ENCODE measurements at regions not wholly inside any gene's neighbourhood (a gene's known extent, or its start where the extent isn't known, plus 50 kb on each side); places are given as distances from the start of the nearest gene placed in this dataset.

DNA sequence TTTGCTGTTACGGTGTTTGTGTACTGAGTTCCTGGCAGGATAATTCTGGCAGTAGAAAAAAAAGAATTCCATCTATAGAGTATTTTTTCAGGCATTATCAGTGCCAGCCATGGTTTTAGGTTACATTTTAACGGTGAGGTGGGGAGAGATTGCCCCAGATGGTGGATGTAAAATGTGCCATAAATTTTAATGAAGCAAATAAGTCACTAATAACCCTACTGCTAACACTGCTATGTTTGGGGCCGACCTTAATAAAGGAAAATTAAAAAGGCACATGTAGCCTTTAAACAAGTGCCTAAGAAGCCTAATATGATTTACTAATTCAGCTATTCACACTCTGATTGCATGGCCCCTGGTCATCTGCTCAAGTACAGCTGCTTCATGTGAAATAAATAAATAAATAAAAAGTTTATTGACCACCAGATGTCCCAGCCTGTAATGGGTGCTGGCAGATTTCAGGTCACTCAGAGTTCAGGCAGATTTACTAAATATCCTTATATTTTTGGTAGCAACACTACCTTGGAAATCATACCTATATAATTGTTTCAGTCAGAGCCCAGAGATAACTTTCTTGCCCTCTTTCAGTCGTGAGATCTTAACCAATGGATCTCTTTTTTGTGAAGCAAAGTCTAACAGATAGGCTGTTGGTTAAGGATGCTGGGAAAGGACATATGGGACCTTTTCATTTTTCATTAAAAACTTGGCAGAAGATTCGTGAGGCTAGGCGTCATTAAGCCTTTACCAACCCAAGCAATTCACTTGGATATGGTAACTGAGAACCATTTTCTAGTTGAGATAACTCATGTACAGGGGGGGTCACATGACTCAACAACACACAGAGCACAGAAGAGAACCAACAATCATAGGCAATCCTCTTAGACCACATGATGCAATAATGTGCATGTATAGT is 495.0 kb upstream of the NRSN1 start:
- Mint-ChIP-seq H3K9me3 (no peaks in the 10 kb centered on the region), H3K4me3 (no peak overlapping the region), H3K27ac (no peak overlapping the region), H3K36me3 (ENCODE audit: low read depth) (no peaks in the 10 kb centered on the region), H3K4me1 (ENCODE audit: low read depth) (no peaks in the 10 kb centered on the region), H3K27me3 (ENCODE audit: insufficient read depth) (no peaks in the 10 kb centered on the region)
- DNase-seq (ENCODE audit: low spot score), result no peak
- intact Hi-C loops (cut with micrococcal nuclease), result no loop called here

DNA sequence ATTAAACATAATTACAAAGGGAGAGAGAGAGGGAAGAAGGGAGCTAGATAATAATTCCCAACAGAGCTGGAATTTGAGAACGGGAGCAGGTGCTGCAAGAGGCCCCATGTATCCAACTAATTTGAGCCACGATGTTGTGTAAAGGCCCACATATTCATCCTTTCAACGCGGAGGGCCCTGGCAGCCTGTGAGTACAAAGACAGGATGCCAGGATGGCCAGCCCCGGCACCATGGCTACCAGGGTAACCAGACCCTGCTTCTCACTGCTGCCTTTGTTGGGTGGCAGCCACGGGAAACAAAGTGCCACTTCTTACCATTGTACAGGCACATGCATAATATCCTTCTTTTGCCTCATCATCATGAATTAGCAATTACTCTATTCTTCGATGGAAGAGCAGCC is 492.0 kb upstream of the NRSN1 start:
- Mint-ChIP-seq H3K36me3 (ENCODE audit: low read depth) (no peaks in the 10 kb centered on the region), H3K27me3 (ENCODE audit: insufficient read depth) (no peaks in the 10 kb centered on the region), H3K9me3 (no peaks in the 10 kb centered on the region), H3K27ac (no peak overlapping the region), H3K4me1 (ENCODE audit: low read depth) (no peaks in the 10 kb centered on the region), H3K4me3 (no peak overlapping the region)
- no peak for DNase-seq (ENCODE audit: low spot score)
- intact Hi-C loops (cut with micrococcal nuclease), result no loop called here

DNA sequence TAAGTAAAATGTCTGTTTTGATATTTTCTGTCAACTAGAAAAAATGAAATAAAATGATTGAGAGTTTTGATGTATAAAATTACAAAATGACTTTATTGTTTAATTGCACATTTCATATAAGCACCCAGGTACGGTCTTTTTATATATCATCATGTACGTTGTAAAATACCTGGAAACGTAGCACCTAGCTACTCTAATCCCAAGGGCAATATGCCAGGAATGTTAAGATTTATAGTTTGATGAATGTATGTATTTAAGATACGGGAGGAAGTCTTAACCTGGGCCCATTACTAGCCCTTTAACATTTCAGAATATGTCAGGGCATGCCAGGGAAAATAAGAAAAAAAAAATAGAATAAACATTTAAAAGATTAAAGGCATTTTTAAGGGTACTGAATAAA is 490.9 kb upstream of the NRSN1 start:
- intact Hi-C loops (cut with micrococcal nuclease), result no loop called here
- Mint-ChIP-seq H3K27me3 (ENCODE audit: insufficient read depth) (no peaks in the 10 kb centered on the region), H3K9me3 (no peaks in the 10 kb centered on the region), H3K27ac (no peak overlapping the region), H3K36me3 (ENCODE audit: low read depth) (no peaks in the 10 kb centered on the region), H3K4me3 (no peak overlapping the region), H3K4me1 (ENCODE audit: low read depth) (no peaks in the 10 kb centered on the region)
- no peak for DNase-seq (ENCODE audit: low spot score)

DNA sequence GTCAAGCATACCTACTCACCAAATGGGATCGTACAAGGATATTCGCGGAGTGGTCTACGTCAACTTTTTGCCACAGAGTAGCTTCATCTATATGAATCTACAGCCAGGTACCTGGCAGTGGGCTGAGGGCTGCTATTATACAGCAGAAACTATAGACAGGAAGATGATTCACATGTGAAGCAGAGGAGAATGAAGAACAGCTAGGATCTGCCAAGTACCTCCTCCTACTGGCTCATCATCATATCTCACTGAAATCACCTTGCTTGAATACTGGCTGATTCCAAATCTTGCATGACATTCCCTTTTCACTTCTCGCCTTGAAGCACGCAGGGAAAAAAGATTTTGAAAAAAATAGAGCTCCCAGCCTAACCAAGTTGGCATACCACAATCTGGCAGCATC is 488.7 kb upstream of the NRSN1 start:
- Mint-ChIP-seq H3K4me1 (ENCODE audit: low read depth) (no peaks in the 10 kb centered on the region), H3K36me3 (ENCODE audit: low read depth) (no peaks in the 10 kb centered on the region), H3K27ac (no peak overlapping the region), H3K27me3 (ENCODE audit: insufficient read depth) (no peaks in the 10 kb centered on the region), H3K4me3 (no peak overlapping the region), H3K9me3 (no peaks in the 10 kb centered on the region)
- DNase-seq (ENCODE audit: low spot score), result no peak
- intact Hi-C loops (cut with micrococcal nuclease), result no loop called here

DNA sequence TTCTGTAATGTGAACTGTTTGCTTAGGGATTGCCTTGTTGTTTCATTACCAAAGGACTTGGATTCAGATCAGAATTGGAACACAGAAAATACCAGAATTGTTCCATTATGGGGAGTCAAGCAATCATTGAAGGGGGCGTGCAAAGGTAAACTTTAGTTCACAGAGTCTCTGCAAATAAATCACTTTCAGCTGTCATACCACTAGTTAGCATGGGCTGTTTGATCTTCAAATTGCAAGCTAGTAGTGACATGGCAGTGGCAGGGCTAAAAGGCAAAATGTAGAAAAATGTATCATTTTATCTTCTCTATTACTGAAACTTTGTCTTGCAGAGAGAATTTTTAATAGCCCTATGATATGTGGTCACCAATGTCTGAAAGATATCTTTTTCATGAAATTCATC is 483.2 kb upstream of the NRSN1 start:
- Mint-ChIP-seq H3K9me3 (no peaks in the 10 kb centered on the region), H3K4me3 (no peak overlapping the region), H3K27me3 (ENCODE audit: insufficient read depth) (no peaks in the 10 kb centered on the region), H3K27ac (no peak overlapping the region), H3K4me1 (ENCODE audit: low read depth) (no peaks in the 10 kb centered on the region), H3K36me3 (ENCODE audit: low read depth) (no peaks in the 10 kb centered on the region)
- DNase-seq (ENCODE audit: low spot score), result no peak
- intact Hi-C loops (cut with micrococcal nuclease), result no loop called here

DNA sequence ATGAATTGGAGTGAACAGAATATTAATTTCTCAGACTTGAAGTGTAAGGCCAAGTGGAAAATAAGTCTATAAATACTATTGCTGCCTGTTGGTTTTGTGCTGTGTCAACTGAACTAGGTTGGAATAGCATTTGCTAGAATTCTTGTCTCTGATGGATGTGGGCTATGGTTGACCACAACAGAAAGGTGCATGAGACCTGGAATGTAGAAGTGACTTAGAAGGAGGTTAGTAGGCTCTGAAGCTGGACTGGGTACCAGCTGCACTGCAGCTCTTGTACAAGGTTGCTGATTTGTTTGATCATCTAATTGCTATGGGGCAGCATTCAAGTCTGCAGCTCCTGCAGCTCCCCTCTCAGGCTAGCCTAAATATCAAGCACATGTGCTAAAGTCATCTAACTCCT is 479.0 kb upstream of the NRSN1 start:
- DNase-seq (ENCODE audit: low spot score), result no peak
- H3K9me3 Mint-ChIP-seq, result no peaks in the 10 kb centered on the region
- H3K27me3 Mint-ChIP-seq (ENCODE audit: insufficient read depth), result no peaks in the 10 kb centered on the region
- no peak overlapping the region for H3K4me3 Mint-ChIP-seq
- H3K27ac Mint-ChIP-seq, result no peak overlapping the region
- no peaks in the 10 kb centered on the region for H3K36me3 Mint-ChIP-seq (ENCODE audit: low read depth)
- H3K4me1 Mint-ChIP-seq (ENCODE audit: low read depth), result no peaks in the 10 kb centered on the region
- intact Hi-C loops (cut with micrococcal nuclease), result no loop called here

DNA sequence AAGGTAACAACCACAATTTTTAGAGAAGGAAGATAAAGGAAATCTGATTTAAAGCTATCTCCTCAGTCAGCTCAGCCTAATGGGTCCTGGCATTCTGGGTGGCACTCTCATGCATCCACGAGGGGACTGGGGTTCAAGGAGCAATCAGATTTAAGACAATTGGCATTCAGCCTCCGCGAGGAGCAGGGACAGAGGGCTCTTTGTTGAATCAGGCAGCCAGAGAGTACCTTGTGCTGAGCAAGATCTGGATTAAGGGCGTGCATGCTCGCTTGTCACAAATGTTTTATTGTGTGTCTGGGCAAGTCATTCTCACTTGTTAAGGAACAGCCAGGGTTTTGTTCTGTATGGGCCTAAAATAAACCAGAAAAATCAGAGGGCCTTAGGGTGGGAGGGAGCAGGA is 475.3 kb upstream of the NRSN1 start:
- H3K36me3 Mint-ChIP-seq (ENCODE audit: low read depth), result no peaks in the 10 kb centered on the region
- intact Hi-C loops (cut with micrococcal nuclease), result no loop called here
- H3K27me3 Mint-ChIP-seq (ENCODE audit: insufficient read depth), result no peaks in the 10 kb centered on the region
- no peak overlapping the region for H3K4me3 Mint-ChIP-seq
- DNase-seq (ENCODE audit: low spot score), result no peak
- H3K4me1 Mint-ChIP-seq (ENCODE audit: low read depth), result no peaks in the 10 kb centered on the region
- no peaks in the 10 kb centered on the region for H3K9me3 Mint-ChIP-seq
- no peak overlapping the region for H3K27ac Mint-ChIP-seq

DNA sequence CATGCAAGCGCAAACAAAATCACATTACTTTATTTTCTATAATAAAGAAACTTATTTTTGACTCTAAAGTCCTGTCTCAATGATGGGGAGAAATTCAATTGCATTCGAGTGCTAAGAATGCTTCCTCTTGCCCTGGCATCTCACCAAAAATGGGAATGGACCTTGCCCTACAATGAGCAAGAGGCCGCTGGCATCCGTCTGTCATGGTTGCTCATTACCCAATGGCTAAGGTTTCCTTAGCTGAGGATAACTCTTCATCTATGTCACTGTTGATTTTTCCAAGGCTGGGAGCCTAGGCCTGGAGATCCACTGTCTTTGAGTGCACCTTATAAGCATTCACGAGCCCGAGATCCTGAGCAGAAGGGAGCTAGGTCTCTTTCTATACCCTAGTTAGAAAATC is 471.3 kb upstream of the NRSN1 start:
- intact Hi-C loops (cut with micrococcal nuclease), result no loop called here
- no peak overlapping the region for H3K27ac Mint-ChIP-seq
- no peak overlapping the region for H3K4me3 Mint-ChIP-seq
- H3K36me3 Mint-ChIP-seq (ENCODE audit: low read depth), result no peaks in the 10 kb centered on the region
- H3K9me3 Mint-ChIP-seq, result no peaks in the 10 kb centered on the region
- no peak for DNase-seq (ENCODE audit: low spot score)
- H3K4me1 Mint-ChIP-seq (ENCODE audit: low read depth), result no peaks in the 10 kb centered on the region
- no peaks in the 10 kb centered on the region for H3K27me3 Mint-ChIP-seq (ENCODE audit: insufficient read depth)

DNA sequence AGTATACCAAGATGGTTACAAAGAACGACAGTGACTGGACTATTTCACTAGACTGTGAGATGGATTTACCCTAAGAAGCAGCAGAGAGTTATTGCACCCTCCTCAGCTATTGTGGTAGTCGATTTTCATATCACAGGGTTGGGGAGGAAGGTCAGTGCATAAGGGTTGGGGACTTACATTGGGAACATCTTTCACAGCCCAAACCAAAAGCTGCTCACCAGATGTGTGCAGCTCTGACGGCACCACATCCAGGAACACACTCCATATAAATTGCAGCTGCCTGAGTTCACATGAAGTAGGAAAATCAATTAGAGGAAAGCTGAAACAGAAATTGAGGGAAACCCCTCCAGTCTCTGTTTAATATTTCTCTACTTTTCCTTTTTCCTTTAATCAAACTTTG is 470.5 kb upstream of the NRSN1 start:
- no peak overlapping the region for H3K27ac Mint-ChIP-seq
- intact Hi-C loops (cut with micrococcal nuclease), result no loop called here

DNA sequence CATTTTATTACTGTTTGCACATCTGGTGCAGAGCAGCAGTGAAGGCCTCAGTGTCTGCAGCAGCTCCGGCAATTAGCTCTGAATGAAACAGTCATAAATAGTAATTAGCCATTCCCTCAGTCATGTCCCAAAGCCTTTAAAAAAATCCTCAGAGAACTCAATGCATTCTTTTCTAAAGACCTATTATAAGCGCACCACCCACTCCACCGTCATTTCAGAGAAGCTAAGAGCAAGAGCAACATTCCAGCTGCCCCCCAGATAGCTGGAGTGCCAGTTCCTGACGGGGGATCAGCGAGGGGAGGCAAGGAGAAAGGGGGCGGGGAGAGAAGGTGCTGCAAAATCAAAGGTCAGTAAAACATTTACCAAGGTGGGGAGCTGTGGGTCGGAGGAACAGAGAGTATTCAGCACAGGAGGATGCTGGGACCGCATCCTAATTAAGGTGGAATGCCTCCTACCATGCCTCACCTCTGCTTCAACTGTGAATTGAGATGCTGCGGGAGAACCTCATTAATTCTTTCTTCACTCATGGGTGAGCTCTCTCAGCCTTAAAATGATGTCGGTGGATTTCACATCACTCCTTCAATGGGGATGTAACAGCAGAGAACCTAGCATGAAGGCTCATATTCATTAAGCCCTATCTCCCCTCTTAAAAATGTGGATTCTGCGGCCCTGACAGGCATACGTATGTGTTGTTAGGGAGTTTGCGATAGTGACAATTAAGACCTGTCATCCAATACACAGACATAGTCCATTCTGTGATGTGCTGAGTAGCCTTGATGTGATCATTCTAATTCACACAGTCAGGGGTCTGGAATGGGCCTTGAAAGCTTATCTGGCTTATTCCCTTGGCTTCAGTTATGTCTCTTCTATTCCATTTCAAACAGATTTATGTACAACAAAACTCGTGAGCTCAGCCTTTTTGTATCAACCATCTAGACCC is 469.5 kb upstream of the NRSN1 start:
- H3K9me3 Mint-ChIP-seq, result no peaks in the 10 kb centered on the region
- H3K27ac Mint-ChIP-seq, result no peak overlapping the region
- no peaks in the 10 kb centered on the region for H3K27me3 Mint-ChIP-seq (ENCODE audit: insufficient read depth)
- H3K4me1 Mint-ChIP-seq (ENCODE audit: low read depth), result no peaks in the 10 kb centered on the region
- intact Hi-C loops (cut with micrococcal nuclease), result no loop called here
- DNase-seq (ENCODE audit: low spot score), result no peak
- H3K36me3 Mint-ChIP-seq (ENCODE audit: low read depth), result no peaks in the 10 kb centered on the region
- H3K4me3 Mint-ChIP-seq, result no peak overlapping the region

More for the DNA sequence above, 470.5 kb upstream of the NRSN1 start:
- H3K36me3 Mint-ChIP-seq (ENCODE audit: low read depth), result no peaks in the 10 kb centered on the region
- no peak for DNase-seq (ENCODE audit: low spot score)
- H3K27me3 Mint-ChIP-seq (ENCODE audit: insufficient read depth), result no peaks in the 10 kb centered on the region
- H3K4me3 Mint-ChIP-seq, result no peak overlapping the region
- no peaks in the 10 kb centered on the region for H3K4me1 Mint-ChIP-seq (ENCODE audit: low read depth)
- H3K9me3 Mint-ChIP-seq, result no peaks in the 10 kb centered on the region

DNA sequence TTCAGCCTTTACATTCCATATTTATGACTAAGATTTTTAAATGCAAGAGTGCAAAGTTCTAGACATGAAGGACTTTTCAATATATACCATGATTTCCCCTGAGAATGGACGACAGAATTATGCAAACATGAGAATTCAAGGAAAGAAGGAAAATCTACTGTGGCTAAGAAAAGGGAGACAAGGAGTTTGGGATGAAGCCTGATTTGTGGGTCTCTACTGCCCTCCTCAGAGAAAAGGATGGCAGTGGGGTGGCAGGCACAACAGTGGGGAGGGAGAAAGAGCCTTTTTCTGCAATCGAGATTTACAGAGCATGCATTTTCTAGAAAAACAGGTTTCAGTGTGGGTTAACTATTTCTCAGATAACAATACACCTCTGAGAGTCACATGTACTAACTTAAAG is 466.9 kb upstream of the NRSN1 start:
- intact Hi-C loops (cut with micrococcal nuclease), result no loop called here
- Mint-ChIP-seq H3K9me3 (no peaks in the 10 kb centered on the region), H3K27ac (no peak overlapping the region), H3K27me3 (ENCODE audit: insufficient read depth) (no peaks in the 10 kb centered on the region), H3K4me3 (no peak overlapping the region), H3K4me1 (ENCODE audit: low read depth) (no peaks in the 10 kb centered on the region), H3K36me3 (ENCODE audit: low read depth) (no peaks in the 10 kb centered on the region)
- DNase-seq (ENCODE audit: low spot score), result no peak

DNA sequence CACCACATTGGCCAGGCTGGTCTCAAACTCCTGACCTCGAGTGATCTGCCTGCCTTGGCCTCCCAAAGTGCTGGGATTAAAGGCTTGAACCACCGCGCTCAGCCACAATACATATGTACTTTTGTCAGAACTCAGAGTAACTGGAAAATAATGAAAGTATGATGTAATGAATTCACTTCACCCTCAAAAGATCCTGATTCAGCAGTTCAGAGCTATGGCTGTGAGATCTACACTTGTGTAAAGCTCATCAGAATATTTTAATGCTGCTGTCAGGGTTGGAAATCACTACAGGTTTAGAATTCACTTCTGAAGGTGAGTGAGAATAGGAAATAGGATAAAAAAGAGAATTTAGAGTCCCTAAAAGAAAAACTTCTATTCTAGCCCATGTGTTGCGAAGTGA is 464.5 kb upstream of the NRSN1 start:
- DNase-seq (ENCODE audit: low spot score), result no peak
- intact Hi-C loops (cut with micrococcal nuclease), result no loop called here
- Mint-ChIP-seq H3K4me3 (no peak overlapping the region), H3K27me3 (ENCODE audit: insufficient read depth) (no peaks in the 10 kb centered on the region), H3K36me3 (ENCODE audit: low read depth) (no peaks in the 10 kb centered on the region), H3K27ac (no peak overlapping the region), H3K4me1 (ENCODE audit: low read depth) (no peaks in the 10 kb centered on the region), H3K9me3 (no peaks in the 10 kb centered on the region)

DNA sequence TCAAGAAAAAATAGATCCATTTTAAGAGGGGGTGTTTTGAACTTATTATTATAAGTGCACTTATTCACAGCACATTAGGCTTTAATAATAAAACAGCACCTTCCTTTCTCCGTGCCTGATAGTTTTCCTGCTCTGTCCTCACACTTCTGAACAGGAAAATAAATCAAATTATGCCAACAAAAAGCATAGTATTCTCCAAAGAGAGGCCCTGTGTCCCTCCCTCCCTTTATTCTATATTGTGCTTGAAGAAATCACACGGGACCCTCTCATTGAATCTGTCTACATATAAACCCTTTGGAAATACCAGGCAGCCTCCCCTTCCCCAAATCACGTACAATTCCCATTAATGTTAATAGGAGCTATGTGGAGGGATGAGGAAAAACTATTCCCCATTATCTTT is 462.9 kb upstream of the NRSN1 start:
- Mint-ChIP-seq H3K4me1 (ENCODE audit: low read depth) (no peaks in the 10 kb centered on the region), H3K36me3 (ENCODE audit: low read depth) (no peaks in the 10 kb centered on the region), H3K27me3 (ENCODE audit: insufficient read depth) (no peaks in the 10 kb centered on the region), H3K27ac (no peak overlapping the region), H3K4me3 (no peak overlapping the region), H3K9me3 (no peaks in the 10 kb centered on the region)
- DNase-seq (ENCODE audit: low spot score), result no peak
- intact Hi-C loops (cut with micrococcal nuclease), result no loop called here

Measured in activated T-helper 1 cell treated with anti-CD3 and anti-CD28 coated beads, Interleukin-12 subunit alpha, Interleukin-12 subunit beta, Interleukin-2, Interleukin-4 antibody, amounts not matched to agents 30 ng/mL and 10 ng/mL and 1 ng/mL, durations not matched to agents 14 hours and 24 hours and 36 hours (primary cell).